Right lung (tissue), 2 donors: ENCODE measurements at regions not wholly inside any gene's neighbourhood (a gene's known extent, or its start where the extent isn't known, plus 50 kb on each side); places are given as distances from the start of the nearest gene placed in this dataset.
A peak's percentile ranks its signal among the peaks of the same experiment; 100 is the strongest.

Experiments
- DNase-seq, 2 donors: peaks; one replicate each; pipeline ENCODE4 v3.0.0-alpha.2; 2013

DNA sequence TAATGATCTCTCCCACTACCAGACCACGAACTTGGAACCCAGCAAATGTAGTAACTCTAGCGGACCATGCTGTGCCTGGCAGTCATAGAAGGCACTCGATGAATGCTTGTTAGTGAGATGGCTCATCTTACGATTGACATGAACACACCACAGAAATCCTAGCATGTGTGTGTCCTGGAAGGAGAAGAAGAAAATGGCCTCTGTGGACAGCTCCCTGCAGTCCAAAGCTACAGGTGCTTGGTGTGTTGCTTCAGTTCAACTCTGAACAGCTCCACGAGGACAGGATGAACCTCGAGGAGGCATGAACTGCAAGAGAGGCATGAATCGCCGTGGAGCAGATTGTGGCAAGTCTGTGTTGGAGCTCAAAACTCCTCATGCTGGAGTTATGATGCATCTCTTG is 93.5 kb downstream of the KLF6 start:
- DNase-seq = no peak

DNA sequence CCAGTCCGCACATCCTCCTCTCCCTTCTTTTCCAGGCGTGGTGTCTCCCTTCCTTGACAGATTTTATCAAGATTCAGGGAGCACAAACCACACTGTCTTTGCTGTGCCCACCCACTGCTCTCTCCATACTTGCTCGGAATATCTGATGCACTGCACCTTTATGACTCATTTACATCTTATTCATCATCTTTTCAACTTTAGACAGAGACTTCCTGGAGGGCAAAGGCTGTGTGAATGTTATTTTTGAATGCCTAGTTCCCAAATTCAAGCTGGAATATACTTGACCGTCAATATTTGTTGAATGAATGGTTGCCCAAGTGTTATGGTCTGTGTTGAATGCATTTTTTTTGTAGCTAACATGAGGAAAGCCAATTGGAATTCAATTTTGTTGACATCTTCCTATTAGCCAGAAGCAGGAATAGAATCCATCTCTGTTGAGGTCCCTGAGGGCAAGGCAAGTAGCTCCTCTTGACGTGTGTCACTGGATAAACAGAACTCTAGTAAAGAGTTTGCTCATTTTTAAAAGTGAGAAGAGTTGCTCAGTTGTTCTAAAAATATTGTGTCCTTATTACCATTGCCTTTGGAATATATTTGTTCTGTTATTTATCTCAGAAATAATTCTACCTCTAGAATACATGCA is 95.0 kb downstream of the KLF6 start:
- DNase-seq = no peak

DNA sequence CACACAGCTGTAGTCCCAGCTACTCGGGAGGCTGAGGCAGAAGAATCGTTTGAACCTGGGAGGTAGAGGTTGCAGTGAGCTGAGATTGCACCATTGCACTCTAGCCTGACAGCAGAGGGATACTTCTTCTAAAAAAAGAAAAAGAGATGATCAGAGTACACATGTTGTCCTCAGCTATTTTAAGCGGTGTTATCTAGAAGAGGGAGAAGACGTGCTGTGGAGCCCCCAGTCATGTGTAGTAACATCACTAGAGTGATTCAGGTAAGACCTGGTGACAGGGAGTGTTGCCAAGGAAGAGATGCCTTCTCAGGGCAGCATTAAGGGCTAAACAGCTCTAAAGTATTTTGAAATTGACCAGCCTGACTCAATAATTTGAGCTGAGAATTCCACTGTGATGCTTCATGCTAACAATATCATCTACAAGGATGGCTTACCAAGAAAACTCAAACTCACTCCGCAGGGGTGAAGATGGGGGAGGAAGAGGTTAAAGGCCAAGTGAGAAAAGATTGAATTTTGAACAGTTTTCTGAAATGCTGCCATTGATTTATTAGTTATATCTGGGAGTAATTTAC is 97.4 kb downstream of the KLF6 start:
- DNase-seq = no peak

DNA sequence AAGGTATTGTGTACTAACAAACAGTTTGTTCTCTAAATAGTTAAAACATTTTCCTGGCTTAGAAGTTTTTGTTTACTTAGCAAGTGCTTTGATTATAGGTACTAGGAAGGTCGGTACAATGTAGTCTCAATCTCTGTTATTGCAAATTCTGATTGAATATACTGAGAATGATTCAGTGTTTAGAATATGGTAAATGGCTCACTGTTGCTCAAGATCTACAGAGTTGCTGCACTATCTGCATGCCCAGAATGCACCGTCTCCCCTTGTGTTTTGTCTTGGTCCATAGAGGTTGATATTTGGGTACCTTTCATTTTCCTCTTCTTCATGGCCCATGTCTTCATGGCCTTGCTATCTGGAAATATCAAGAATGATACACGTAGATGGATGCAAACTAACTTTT is 99.6 kb downstream of the KLF6 start:
- DNase-seq = no peak

DNA sequence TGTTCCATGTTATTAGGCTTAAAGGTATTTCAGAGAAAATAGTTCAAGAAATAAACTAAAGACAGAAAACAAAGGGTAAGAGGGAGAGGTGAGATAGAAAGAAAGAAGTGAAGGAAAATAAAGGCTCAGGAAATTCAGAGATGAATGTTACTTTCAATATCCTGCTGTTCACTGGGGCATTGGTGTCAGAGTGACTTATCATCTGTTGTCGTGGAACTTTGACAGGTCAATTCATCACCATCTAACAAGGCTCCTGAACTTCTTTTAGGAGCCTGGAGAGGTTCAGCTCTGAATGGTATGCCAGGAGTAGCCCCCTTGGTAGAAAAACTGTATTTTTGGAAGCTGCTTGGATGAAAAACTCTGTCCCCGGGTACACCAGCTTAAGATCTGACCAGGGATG is 100.1 kb downstream of the KLF6 start:
- DNase-seq = no peak

DNA sequence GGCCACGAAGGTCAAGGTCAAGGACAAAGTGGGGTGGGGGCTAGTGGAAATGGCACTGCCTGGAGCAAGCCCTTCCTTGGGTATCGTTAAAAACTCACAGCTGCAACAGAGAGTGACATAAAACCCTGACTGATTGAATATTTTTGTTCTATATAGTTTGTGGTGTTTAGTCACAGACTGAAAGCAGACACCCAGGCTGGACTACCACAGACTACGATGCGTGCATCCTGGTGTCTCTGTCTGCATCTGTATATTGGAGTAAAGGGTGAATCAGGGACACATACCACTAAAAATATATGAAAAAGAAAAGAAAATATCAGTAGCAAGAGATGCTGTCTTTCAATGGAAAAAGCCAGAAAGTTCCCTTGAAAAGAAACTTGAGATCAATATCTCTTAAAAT is 101.4 kb downstream of the KLF6 start:
- no peak for DNase-seq

DNA sequence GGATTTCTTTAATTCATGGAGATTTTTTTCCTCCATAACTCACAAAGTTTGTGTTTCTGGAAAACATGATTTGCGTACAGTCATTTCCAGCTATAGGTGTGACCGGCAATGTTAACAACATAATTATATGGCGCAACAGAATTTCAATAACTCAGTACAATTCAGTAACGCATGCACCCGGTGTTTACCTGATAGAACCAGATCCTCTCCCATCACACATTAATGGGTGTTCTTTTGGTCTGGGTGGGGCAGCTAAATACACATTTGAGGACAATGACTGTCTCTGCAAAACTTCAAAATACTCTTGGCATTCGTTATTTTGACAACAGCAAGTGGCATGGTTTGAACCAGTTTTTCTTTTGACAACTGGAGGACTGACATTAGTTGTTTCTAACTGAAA is 102.3 kb downstream of the KLF6 start:
- no peak for DNase-seq

DNA sequence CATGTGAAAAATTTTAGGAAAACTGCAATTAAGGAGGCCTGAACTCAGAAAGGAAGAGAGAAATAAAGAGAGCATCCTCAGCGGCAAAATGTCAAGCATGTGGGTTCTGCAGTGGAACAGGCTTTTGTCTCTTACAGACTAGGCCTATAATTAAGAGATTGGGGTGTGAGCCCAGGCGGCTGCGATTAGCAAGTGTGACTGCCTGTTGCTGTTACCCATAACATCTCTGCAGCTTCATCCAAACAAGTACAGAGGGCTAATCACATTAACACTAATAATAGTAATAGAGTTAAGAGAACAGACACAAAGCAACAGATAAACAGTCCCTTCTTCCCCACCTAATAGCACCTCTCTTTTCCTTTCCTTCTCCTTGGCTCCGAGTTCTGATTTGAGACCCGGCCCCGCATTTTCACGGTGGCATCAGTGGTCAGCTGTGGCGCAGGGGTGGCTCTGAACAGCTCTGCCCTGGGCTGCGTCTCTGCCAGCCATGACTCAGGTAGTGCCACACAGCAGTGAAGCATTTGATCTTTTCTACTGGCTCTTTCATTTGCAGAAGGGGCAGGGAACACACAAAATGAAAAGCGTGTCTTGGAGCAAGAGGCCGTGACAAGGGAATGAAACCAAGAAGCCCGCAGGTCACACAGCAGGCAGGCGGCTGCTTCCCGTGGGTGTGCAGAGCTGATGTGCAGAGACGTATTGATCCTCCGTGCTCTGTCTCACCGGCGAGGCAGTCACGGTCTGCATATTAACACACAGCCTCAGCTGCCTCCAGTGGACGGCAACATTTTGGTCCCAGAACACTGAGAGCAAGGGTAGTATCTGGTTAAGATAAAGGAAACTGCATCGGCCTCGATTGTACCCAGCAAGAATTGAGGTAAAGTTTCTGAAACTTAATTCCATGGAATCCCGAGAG is 103.1 kb downstream of the KLF6 start:
- DNase-seq = no peak

DNA sequence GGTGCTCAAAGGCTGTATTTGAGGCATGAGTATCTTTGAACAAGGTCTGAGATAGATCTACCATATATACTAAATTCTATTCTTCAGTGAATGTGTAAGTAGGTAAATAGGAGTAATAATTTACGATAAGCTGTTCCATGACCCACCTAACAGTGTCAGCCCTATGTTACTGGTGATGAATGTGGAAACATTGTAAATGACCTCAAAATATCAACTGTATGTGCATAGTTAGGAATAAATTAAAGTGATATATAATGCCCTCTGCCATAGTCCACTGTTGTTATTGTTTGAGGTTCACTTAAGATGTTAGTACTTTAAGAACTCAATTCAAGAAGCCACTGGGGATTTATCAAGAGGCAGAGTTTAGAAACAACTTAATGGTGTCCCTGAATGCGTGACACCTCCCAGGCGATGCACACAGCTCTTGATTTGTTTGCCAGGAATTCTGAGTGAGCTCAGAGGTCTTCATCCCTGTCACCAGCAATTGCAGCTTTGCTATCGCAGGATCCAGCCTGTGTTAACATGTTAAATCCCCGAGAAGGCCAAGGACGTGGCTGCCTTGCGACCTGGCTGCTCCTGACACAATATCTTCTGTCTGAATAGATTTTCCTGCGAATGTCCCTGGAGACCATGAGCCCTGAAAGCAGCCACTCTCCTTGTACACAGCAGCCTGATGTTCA is 104.9 kb downstream of the KLF6 start:
- no peak for DNase-seq

DNA sequence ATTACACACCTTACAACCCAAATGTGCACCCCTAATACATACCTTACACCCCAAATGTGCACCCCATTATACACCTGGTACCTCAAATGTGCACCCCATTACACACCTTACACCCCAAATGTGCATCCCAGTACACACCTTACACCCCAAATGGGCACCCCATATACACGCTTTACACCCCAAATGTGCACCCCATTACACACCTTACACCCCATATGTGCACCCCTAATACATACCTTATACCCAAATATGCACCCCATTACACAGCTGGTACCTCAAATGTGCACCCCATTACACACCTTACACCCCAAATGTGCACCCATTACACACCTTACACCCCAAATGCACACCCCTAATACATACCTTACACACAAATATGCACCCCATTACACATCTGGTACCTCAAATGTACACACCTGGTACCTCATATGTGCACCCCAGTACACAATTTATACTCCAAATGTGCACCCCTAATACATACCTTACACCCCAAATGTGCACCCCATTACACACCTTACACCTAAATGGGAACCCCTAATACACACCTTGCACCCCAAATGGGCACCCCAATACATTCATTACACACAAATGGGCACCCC is 106.3 kb downstream of the KLF6 start:
- DNase-seq = no peak

DNA sequence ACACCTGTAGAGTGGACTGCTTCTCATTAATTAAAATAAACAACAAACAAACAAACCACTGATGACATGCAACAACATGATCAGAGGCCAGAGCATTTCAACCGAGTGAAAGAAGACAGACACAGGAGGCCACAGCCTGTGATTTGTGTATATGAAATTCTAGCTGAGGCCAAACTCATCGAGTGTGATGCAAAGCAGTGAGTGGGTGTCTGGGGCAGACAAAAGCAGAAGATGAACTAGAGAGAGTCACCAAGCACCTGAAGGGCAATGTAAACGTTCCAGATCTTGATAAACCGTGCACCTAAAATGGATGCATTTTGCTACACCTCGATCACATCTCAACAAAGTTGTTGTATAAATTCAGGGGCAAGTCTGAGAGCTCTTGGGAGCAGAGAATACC is 108.4 kb downstream of the KLF6 start:
- DNase-seq = no peak

DNA sequence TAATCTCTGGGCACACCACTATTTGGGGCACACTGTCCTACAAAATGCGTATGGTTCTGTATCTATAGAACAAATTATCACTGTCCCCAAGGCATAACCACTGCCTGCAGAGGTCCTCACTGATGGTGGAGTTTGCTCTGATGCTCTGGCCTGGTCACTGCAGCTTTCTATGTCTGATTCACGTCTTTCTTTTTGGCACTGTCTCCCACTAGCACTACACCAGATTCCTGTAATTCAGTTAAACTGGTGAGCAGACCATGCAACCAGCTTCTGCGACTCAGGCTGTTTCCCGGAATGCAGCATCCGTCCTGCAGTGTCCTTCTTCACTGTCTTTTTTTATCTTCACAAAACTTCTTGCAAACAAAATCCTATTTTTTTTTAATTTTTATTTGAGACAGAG is 112.8 kb downstream of the KLF6 start:
- no peak for DNase-seq

DNA sequence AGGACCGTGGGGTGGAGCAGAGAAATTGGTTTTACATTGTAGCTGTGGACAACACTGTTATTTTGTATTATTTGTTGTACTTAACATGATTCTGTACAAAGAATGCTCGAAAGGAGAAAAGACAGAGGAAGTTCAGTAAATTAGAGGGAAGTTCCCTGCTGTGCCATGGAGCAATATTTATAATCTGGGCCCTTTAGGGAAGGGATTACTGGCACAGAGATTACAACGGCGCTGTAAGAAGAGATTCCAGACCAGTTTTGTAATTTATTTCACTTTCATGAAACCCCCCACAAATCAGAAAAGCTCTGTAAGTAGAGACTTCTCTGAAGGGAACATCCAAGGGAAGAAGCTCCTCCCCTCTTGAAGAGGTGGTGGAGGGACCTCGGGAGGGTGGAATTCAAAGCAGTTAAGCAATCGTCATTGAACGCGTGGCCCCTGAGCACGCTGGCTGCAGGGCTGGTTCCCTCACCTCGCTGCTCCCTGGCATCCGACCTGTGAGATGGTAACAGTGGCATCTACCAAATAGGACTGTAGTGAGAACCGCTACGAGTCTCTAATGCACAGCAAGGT is 113.5 kb downstream of the KLF6 start:
- no peak for DNase-seq

DNA sequence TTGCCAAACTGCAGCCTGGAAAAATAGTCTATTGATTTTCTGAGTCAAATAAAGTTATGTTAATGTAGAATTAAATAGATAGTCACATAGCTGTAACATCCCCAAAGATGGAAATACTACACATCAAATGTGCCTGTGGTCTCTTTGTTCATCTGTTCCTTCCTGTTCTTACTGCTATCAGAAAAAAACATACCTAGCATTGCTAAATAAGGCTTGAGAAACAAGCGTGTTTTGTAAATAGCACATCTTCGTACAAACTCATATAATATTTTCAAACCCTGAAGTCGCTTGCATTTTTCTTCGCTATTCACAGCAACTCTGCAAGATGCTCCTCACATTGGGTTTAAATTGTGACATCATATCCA is 116.1 kb downstream of the KLF6 start:
- DNase-seq = no peak

DNA sequence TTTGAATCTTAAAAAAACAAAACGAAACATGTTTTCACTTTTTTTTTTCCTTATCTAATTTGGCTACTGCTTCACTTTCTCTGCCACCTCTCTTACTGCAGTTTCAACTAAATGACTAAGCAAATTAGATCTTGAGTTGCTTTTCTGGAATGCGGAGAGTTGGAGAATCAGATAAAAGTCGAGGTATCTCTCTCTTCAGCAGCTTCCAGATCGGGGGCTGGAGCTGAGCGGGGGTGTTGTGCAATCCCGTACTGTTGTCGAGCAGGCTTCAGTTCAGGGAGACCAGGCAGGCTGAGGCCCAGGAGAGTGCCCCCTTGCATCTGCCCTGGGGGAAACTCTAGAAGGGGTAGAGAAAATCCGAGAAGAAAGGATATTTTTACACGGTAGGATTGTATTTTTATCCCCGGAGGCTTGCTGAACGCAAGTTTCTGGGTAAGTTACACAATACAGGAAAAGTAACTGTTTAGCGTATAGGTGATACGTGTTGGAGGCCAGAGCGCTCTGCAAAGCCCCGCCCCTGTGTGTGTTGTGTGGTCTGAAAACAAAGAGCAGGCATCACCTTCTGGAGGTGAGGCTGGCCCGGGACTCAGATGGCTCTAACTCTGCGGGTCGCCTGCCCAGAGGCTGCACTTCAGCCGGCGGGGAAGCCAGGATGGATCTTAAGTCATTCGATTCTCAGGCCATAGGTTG is 116.6 kb downstream of the KLF6 start:
- peak; percentile 39 to 53 for DNase-seq

DNA sequence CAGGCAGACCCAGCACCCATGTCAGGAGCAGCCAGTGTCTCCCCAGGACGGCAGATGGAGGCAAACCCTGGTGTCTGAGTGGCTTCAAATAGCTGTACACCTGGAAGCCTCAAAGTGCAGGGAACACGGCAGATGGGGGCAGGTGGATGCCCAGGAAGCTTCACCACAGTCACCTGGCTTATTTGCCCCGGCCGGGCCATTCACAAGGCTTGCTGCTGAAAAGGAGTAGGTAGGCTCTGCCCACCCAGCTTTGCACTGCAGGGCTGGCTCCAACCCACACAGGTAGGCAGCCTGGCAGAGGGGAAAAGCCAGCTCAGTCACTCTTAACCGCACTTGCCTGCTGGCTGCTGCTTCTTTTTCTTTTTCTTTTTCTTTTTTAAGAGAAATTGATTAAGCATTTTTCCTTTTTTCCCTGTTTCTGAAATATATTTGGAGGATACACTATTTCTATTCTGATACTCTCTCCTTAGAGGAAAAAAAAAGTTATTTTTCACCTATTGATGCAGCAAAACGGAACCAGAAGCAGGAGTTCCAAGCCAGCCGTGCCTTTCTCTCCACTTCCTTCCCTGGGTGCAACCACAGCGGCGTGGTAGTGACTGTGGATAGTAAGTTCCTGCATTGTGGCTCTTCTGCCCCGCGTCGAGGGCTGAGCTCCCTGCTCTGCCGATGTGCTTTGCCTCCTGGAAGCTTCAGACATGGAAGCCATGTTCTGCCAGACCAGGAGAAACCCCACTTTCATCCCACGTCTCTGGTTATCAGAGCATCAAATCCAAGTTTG is 118.3 kb downstream of the KLF6 start:
- DNase-seq = no peak

DNA sequence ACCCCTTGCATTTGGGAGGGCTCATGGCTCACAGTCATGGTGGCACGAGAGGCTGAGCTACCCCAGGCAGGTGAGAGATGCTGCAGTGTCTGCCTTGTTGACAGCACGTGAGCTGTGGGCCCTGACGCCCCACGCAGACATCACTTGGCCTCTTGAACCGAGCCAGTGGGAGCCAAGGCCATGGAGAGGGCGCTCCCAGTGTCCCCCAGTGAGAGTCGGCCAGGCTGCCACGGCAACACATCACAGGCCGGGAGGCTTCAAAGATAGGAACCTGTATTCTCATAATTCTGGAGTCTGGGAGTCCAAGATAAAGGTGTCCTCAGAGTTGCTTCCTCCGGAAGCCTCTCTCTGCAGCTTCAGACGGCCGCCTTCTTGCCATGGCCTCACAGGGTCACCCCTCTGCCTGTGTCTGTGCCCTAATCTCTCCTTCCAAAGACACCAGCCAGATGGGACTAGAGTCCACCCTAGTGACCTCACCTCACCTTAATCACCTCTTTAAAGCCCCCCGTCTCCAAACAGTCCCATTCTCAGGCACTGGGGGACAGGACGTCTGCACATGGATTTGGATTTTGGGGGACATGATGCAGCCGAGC is 119.6 kb downstream of the KLF6 start:
- no peak for DNase-seq

DNA sequence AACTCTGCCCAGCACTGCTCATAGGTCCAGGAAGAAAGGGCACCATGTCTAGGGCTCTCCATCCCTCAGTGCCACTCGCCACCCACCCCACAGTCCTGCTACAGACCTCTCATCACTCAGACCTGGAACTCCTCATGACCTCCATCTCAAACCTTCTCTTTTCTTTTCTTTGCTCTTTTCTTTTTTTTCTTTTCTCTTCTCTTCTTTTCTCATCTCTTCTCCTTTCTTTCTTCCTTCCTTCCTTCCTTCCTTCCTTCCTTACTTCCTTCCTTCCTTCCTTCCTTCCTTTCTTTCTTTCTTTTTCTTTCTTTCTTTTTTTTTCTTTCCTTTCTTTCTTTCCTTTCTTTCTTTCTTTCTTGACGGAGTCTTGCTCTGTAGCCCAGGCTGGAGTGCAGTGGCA is 122.2 kb downstream of the KLF6 start:
- no peak for DNase-seq

DNA sequence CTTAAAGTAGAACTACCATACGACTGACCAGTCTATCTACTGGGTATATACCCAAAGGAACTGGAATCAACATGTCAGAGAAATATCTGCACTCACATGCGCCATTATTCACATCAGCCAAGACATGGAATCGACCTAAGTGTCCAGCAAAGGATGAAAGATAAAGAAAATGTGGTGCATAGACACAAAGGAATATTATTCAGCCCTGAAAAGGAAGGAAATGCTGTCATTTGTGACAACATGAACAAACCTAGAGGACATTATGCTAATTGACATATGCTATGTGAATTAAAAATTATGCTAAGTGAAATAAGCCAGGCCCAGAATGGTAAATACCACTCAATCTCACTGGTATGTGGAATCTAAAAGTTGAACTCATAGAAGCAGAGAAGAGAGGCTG is 123.7 kb downstream of the KLF6 start:
- no peak for DNase-seq

DNA sequence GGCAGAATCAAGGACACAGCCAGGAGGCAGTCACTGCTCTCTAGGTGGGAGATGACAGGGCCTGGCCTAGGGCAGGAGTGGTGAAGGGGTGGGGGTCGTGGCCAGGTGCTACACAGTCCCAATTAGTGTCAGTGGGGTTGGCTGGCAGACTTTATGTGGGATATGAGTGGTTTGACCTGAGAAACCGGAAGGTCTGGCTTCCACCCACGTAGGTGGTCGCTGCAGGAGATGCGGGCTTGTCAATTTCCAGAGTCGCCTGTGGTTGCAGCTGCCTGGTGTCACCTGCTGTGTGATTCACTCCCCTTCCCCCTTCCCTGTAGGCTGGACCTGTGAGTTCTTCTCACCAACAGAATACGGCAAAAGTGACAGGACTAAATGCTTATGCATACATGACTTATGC is 124.3 kb downstream of the KLF6 start:
- no peak for DNase-seq
